ENCODE measurements at regions not wholly inside any gene's neighbourhood (a gene's known extent, or its start where the extent isn't known, plus 50 kb on each side); places are given as distances from the start of the nearest gene placed in this dataset.

DNA sequence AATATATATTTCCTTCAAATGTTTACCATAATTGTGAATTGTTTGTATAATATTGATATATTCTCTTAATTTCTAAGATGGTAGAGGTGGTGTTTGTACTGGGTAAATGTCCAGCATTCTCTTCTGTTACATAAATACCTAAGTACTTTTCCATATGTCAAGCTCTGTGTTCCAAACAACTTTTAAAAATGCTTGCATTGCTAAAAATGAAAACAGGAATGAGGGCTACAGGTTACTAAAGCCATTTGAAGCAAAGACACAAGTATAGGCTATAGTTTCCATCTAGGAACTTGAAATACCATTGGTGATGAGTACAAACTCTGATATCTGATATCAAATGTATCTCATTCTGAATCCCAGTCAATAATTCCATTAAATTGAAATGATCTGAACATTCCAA is 233.6 kb upstream of the SORCS1 start:
- POLR2A ChIA-PET = no interaction called here
- H3K27ac ChIP-seq (ENCODE audit: low read length) = no peak overlapping the region
- CTCF ChIA-PET = no interaction called here
- H3K27me3 ChIP-seq (ENCODE audit: control insufficient read depth, insufficient read depth, low read length) = no peaks in the 10 kb centered on the region
- no peak for ATAC-seq
- intact Hi-C loops (cut with micrococcal nuclease; ENCODE audit: unreplicated experiment) (no loop called here), in situ Hi-C loops (cut with HindIII; ENCODE audit: low pct_unique_long_range_greater_than_20kb, low sequenced_read_pairs) (no loop called here)
- H3K36me3 ChIP-seq (ENCODE audit: control insufficient read depth, insufficient read depth, low read length) = no peaks in the 10 kb centered on the region
- H3K4me1 ChIP-seq (ENCODE audit: control insufficient read depth, insufficient read depth, low read length) = no peaks in the 10 kb centered on the region
- no peaks in the 10 kb centered on the region for H3K9me3 ChIP-seq (ENCODE audit: control insufficient read depth, insufficient read depth, low read depth, low read length)
- TF ChIP-seq TCF7L2 (IDR thresholded peaks at IDR 0.05; ENCODE audit: low read depth, low read length) (no peak), POLR2AphosphoS5 (IDR thresholded peaks at IDR 0.05; ENCODE audit: low read depth, low read length) (no peak), SIN3A (IDR thresholded peaks at IDR 0.05; ENCODE audit: borderline replicate concordance, insufficient read depth, low read depth, low read length) (no peak)
- TF ChIP-seq, protein P1, sequence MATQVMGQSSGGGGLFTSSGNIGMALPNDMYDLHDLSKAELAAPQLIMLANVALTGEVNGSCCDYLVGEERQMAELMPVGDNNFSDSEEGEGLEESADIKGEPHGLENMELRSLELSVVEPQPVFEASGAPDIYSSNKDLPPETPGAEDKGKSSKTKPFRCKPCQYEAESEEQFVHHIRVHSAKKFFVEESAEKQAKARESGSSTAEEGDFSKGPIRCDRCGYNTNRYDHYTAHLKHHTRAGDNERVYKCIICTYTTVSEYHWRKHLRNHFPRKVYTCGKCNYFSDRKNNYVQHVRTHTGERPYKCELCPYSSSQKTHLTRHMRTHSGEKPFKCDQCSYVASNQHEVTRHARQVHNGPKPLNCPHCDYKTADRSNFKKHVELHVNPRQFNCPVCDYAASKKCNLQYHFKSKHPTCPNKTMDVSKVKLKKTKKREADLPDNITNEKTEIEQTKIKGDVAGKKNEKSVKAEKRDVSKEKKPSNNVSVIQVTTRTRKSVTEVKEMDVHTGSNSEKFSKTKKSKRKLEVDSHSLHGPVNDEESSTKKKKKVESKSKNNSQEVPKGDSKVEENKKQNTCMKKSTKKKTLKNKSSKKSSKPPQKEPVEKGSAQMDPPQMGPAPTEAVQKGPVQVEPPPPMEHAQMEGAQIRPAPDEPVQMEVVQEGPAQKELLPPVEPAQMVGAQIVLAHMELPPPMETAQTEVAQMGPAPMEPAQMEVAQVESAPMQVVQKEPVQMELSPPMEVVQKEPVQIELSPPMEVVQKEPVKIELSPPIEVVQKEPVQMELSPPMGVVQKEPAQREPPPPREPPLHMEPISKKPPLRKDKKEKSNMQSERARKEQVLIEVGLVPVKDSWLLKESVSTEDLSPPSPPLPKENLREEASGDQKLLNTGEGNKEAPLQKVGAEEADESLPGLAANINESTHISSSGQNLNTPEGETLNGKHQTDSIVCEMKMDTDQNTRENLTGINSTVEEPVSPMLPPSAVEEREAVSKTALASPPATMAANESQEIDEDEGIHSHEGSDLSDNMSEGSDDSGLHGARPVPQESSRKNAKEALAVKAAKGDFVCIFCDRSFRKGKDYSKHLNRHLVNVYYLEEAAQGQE (IDR thresholded peaks at IDR 0.05; ENCODE audit: insufficient read depth in 1 of 2, low read depth in 2 of 2, low read length in 1 of 2) = no peak
- TF ChIP-seq, protein P2, sequence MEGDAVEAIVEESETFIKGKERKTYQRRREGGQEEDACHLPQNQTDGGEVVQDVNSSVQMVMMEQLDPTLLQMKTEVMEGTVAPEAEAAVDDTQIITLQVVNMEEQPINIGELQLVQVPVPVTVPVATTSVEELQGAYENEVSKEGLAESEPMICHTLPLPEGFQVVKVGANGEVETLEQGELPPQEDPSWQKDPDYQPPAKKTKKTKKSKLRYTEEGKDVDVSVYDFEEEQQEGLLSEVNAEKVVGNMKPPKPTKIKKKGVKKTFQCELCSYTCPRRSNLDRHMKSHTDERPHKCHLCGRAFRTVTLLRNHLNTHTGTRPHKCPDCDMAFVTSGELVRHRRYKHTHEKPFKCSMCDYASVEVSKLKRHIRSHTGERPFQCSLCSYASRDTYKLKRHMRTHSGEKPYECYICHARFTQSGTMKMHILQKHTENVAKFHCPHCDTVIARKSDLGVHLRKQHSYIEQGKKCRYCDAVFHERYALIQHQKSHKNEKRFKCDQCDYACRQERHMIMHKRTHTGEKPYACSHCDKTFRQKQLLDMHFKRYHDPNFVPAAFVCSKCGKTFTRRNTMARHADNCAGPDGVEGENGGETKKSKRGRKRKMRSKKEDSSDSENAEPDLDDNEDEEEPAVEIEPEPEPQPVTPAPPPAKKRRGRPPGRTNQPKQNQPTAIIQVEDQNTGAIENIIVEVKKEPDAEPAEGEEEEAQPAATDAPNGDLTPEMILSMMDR (IDR thresholded peaks at IDR 0.05) = no peak
- no peak overlapping the region for H3K4me3 ChIP-seq (ENCODE audit: low read depth in 2 of 2, low read length in 2 of 2)
- no peak for DNase-seq (ENCODE audit: low read depth, low spot score)
- BruUV-seq (replicated peaks) = no TSS peak

DNA sequence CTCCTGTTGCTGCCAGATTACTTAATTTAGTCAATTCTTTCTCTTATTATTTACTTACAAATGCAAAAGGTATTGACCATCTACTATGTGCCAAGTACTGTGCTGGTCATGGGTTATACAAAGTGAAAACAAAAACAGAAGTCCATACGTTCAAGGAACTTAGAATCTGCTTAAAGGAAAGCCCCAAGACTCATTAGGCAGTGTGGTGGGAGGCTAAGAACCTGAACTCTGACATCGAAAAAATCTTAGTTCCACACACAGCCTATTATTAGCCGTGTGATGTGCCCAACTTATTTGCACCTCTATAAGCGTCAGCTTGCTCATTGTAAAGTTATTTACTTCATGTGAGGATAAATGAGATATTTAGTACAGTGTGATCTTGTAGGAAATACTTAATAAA is 227.4 kb upstream of the SORCS1 start:
- in situ Hi-C loops (cut with HindIII; ENCODE audit: low pct_unique_long_range_greater_than_20kb, low sequenced_read_pairs) (no loop called here), intact Hi-C loops (cut with micrococcal nuclease; ENCODE audit: unreplicated experiment) (no loop called here)
- H3K4me1 ChIP-seq (ENCODE audit: control insufficient read depth, insufficient read depth, low read length) = no peaks in the 10 kb centered on the region
- no TSS peak for BruUV-seq (replicated peaks)
- H3K4me3 ChIP-seq (ENCODE audit: low read depth in 2 of 2, low read length in 2 of 2) = no peak overlapping the region
- CTCF ChIA-PET = no interaction called here
- H3K9me3 ChIP-seq (ENCODE audit: control insufficient read depth, insufficient read depth, low read depth, low read length) = no peaks in the 10 kb centered on the region
- no peaks in the 10 kb centered on the region for H3K36me3 ChIP-seq (ENCODE audit: control insufficient read depth, insufficient read depth, low read length)
- POLR2A ChIA-PET = no interaction called here
- H3K27me3 ChIP-seq (ENCODE audit: control insufficient read depth, insufficient read depth, low read length) = no peaks in the 10 kb centered on the region
- ATAC-seq = no peak
- TF ChIP-seq, protein P1 (IDR thresholded peaks at IDR 0.05; ENCODE audit: insufficient read depth in 1 of 2, low read depth in 2 of 2, low read length in 1 of 2) = no peak
- no peak for TF ChIP-seq SIN3A (IDR thresholded peaks at IDR 0.05; ENCODE audit: borderline replicate concordance, insufficient read depth, low read depth, low read length)
- TF ChIP-seq TCF7L2 (IDR thresholded peaks at IDR 0.05; ENCODE audit: low read depth, low read length) = no peak
- no peak for DNase-seq (ENCODE audit: low read depth, low spot score)
- no peak overlapping the region for H3K27ac ChIP-seq (ENCODE audit: low read length)

Measured in Panc1 (cell line).